Large intestine (tissue), 3 donors: ENCODE measurements at regions not wholly inside any gene's neighbourhood (a gene's known extent, or its start where the extent isn't known, plus 50 kb on each side); places are given as distances from the start of the nearest gene placed in this dataset.
"Not testable (repeated sequence)": the region's sequence is repeated elsewhere in the genome, so short reads cannot be mapped to it uniquely, and the experiment has no call there.

ENCODE experiments used
- DNase-seq, 2 donors: peaks; one replicate each; pipeline versions ENCODE4 v3.0.0 to v3.0.0-alpha.2; 2013
- H3K27ac ChIP-seq: one replicate; pipeline ENCODE4 v1.5.1; 2013; ENCODE audit warnings: low read length
- H3K27me3 ChIP-seq: 2 replicates; pipeline ENCODE4 v1.6.1; 2013; ENCODE audit warnings: low read length; ENCODE audit not compliant: control insufficient read depth, insufficient read depth
- H3K36me3 ChIP-seq: 2 replicates; pipeline ENCODE4 v1.6.1; 2013; ENCODE audit warnings: low read length; ENCODE audit not compliant: control insufficient read depth, insufficient read depth
- H3K4me1 ChIP-seq: one replicate; pipeline ENCODE4 v1.6.1; 2013; ENCODE audit warnings: low read length; ENCODE audit not compliant: control insufficient read depth, insufficient read depth
- H3K4me3 ChIP-seq: one replicate; pipeline ENCODE4 v1.5.1; 2013; ENCODE audit warnings: low read length
- H3K9me3 ChIP-seq: one replicate; pipeline ENCODE4 v1.6.1; 2013; ENCODE audit warnings: mild to moderate bottlenecking, low read depth, low read length, moderate library complexity; ENCODE audit not compliant: control insufficient read depth
- WGBS: methylation state at CpG from one replicate; pipeline ENCODE4 v1.1.5; 2013; ENCODE audit warnings: low lambda C conversion rate; ENCODE audit not compliant: insufficient coverage; 5-methylcytosine and 5-hydroxymethylcytosine counted together

- Histone ChIP-seq H3K36me3 (no peaks in the 10 kb centered on the region), H3K27ac (no peak overlapping the region), H3K9me3 (no peaks in the 10 kb centered on the region), H3K4me1 (no peaks in the 10 kb centered on the region), H3K4me3 (no peak overlapping the region), H3K27me3 (peaks cover 41% of the 10 kb centered on the region)
- DNase-seq, result no peak
- 20% methylated on average over 1 of the region's 23 CpGs for WGBS
Observed at GRCh38 chr7:1301054-1301881, 68.6 kb downstream of the UNCX start.

GRCh38 chr7:1301882-1302251 lies 69.2 kb downstream of the UNCX start:
- no peaks in the 10 kb centered on the region for H3K36me3 ChIP-seq
- no peak for DNase-seq
- H3K4me1 ChIP-seq, result no peaks in the 10 kb centered on the region
- no peak overlapping the region for H3K4me3 ChIP-seq
- WGBS, result no CpG with 5 or more reads among the region's 16 CpGs
- no peaks in the 10 kb centered on the region for H3K9me3 ChIP-seq
- no peak overlapping the region for H3K27ac ChIP-seq
- peaks cover 35% of the 10 kb centered on the region for H3K27me3 ChIP-seq

GRCh38 chr7:1302936-1303335 lies 70.3 kb downstream of the UNCX start:
- H3K4me3 ChIP-seq, result no peak overlapping the region
- H3K27me3 ChIP-seq, result peaks cover 26% of the 10 kb centered on the region
- H3K27ac ChIP-seq, result no peak overlapping the region
- no peaks in the 10 kb centered on the region for H3K36me3 ChIP-seq
- no CpG with 5 or more reads among the region's 11 CpGs for WGBS
- H3K9me3 ChIP-seq, result no peaks in the 10 kb centered on the region
- no peak for DNase-seq
- H3K4me1 ChIP-seq, result no peaks in the 10 kb centered on the region

GRCh38 chr7:1304011-1304410 lies 71.3 kb downstream of the UNCX start:
- not testable (repeated sequence) for H3K4me3 ChIP-seq, H3K36me3 ChIP-seq, DNase-seq, H3K4me1 ChIP-seq, H3K27ac ChIP-seq, H3K9me3 ChIP-seq
- peaks cover 16% of the 10 kb centered on the region for H3K27me3 ChIP-seq
- WGBS, result no CpG with 5 or more reads among the region's 15 CpGs

- Histone ChIP-seq H3K4me3 (no peak overlapping the region), H3K9me3 (no peaks in the 10 kb centered on the region), H3K4me1 (no peaks in the 10 kb centered on the region), H3K36me3 (no peaks in the 10 kb centered on the region), H3K27ac (no peak overlapping the region), H3K27me3 (peaks cover 5% of the 10 kb centered on the region)
- WGBS, result 95% methylated on average over 4 of the region's 5 CpGs
- no peak for DNase-seq
Observed at GRCh38 chr7:1305873-1306272, 73.2 kb downstream of the UNCX start.

- no peak overlapping the region for H3K4me3 ChIP-seq
- H3K36me3 ChIP-seq, result no peaks in the 10 kb centered on the region
- DNase-seq, result no peak
- WGBS, result 94% methylated on average over 3 of the region's 14 CpGs
- no peak overlapping the region for H3K27ac ChIP-seq
- H3K9me3 ChIP-seq, result no peaks in the 10 kb centered on the region
- H3K4me1 ChIP-seq, result no peaks in the 10 kb centered on the region
- H3K27me3 ChIP-seq, result peaks cover 4% of the 10 kb centered on the region
Observed at GRCh38 chr7:1307828-1308227, 75.2 kb downstream of the UNCX start.

GRCh38 chr7:1309290-1309689 lies 76.6 kb downstream of the UNCX start:
- no peak overlapping the region for H3K27ac ChIP-seq
- H3K4me1 ChIP-seq, result no peaks in the 10 kb centered on the region
- 90% methylated on average over 4 of the region's 4 CpGs for WGBS
- peaks cover 3% of the 10 kb centered on the region for H3K27me3 ChIP-seq
- no peak overlapping the region for H3K4me3 ChIP-seq
- no peak for DNase-seq
- H3K9me3 ChIP-seq, result no peaks in the 10 kb centered on the region
- no peaks in the 10 kb centered on the region for H3K36me3 ChIP-seq

GRCh38 chr7:1309996-1310395 lies 77.3 kb downstream of the UNCX start:
- Histone ChIP-seq H3K36me3 (no peaks in the 10 kb centered on the region), H3K27me3 (peaks cover 3% of the 10 kb centered on the region), H3K27ac (no peak overlapping the region), H3K9me3 (no peaks in the 10 kb centered on the region), H3K4me3 (no peak overlapping the region), H3K4me1 (no peaks in the 10 kb centered on the region)
- no CpG with 5 or more reads among the region's 7 CpGs for WGBS
- no peak for DNase-seq

GRCh38 chr7:1310936-1311335 lies 78.3 kb downstream of the UNCX start:
- H3K4me3 ChIP-seq, result no peak overlapping the region
- H3K27me3 ChIP-seq, result peaks cover 5% of the 10 kb centered on the region
- no CpG with 5 or more reads among the region's 23 CpGs for WGBS
- H3K9me3 ChIP-seq, result no peaks in the 10 kb centered on the region
- H3K36me3 ChIP-seq, result no peaks in the 10 kb centered on the region
- no peak overlapping the region for H3K27ac ChIP-seq
- DNase-seq, result no peak
- H3K4me1 ChIP-seq, result no peaks in the 10 kb centered on the region

- Histone ChIP-seq H3K27ac (no peak overlapping the region), H3K4me3 (no peak overlapping the region), H3K9me3 (no peaks in the 10 kb centered on the region), H3K27me3 (peaks cover 5% of the 10 kb centered on the region), H3K36me3 (no peaks in the 10 kb centered on the region), H3K4me1 (no peaks in the 10 kb centered on the region)
- no CpG with 5 or more reads among the region's 32 CpGs for WGBS
- no peak for DNase-seq
Observed at GRCh38 chr7:1311406-1312135, 78.9 kb downstream of the UNCX start.
